Esophagus muscularis mucosa (tissue), 3 donors: ENCODE measurements at regions not wholly inside any gene's neighbourhood (a gene's known extent, or its start where the extent isn't known, plus 50 kb on each side); places are given as distances from the start of the nearest gene placed in this dataset.

Experiments used
- CTCF ChIP-seq, 3 experiments: fragments of 200-600 bp in 2 of 3; fragments of 450-650 bp in 1 of 3; sonication (generic) in 2 of 3; IDR thresholded peaks; one replicate each; pipeline ENCODE4 v1.5.1; 2017 to 2019; ENCODE audit warnings: antibody characterized with exemption in 3 of 3, mild to moderate bottlenecking in 2 of 3, moderate library complexity in 1 of 3
- POLR2A ChIP-seq: fragments of 450-650 bp; IDR thresholded peaks from one replicate; pipeline ENCODE4 v1.6.1; 2017; ENCODE audit warnings: antibody characterized with exemption, moderate library complexity, mild to moderate bottlenecking, low read depth
- POLR2AphosphoS5 ChIP-seq, 2 donors: sonication (generic); formaldehyde crosslinking; IDR thresholded peaks; one replicate each; pipeline ENCODE4 v1.6.1; 2017; ENCODE audit warnings: antibody characterized with exemption in 2 of 2

- no peak for TF ChIP-seq CTCF (IDR thresholded peaks at IDR 0.05)
- TF ChIP-seq POLR2A: no peak
- TF ChIP-seq POLR2AphosphoS5 (IDR thresholded peaks at IDR 0.05): no peak
Observed at GRCh38 chr11:15675683-15676082, 561.0 kb downstream of the INSC start.
